Tibial nerve (tissue), 4 donors: ENCODE measurements at regions not wholly inside any gene's neighbourhood (a gene's known extent, or its start where the extent isn't known, plus 50 kb on each side); places are given as distances from the start of the nearest gene placed in this dataset.

Experiments
- DNase-seq, 2 donors: peaks; one replicate each; pipeline ENCODE4 v3.0.0-alpha.2; 2019; ENCODE audit warnings: low spot score in 2 of 2
- H3K27ac ChIP-seq, 4 donors: fragments of 200-600 bp; sonication (generic) in 3 of 4; one replicate each; pipeline ENCODE4 v1.5.1; 2017 to 2019; ENCODE audit warnings: mild to moderate bottlenecking in 1 of 4
- H3K27me3 ChIP-seq, 2 donors: fragments of 200-600 bp; sonication (generic) in 1 of 2; one replicate each; pipeline versions ENCODE4 v1.5.1 to v1.6.0; 2017 to 2019
- H3K36me3 ChIP-seq, 3 donors: fragments of 200-600 bp; sonication (generic); one replicate each; pipeline ENCODE4 v1.5.1; 2018 to 2019
- H3K4me1 ChIP-seq, 4 donors: fragments of 200-600 bp; sonication (generic) in 3 of 4; one replicate each; pipeline ENCODE4 v1.5.1; 2017 to 2019
- H3K4me3 ChIP-seq, 4 donors: fragments of 200-600 bp; sonication (generic) in 3 of 4; one replicate each; pipeline ENCODE4 v1.5.1; 2017 to 2019; ENCODE audit warnings: mild to moderate bottlenecking in 1 of 4, moderate library complexity in 1 of 4
- H3K9me3 ChIP-seq, 4 donors: fragments of 200-600 bp; sonication (generic) in 3 of 4; one replicate each; pipeline ENCODE4 v1.5.1; 2017 to 2019
- CTCF ChIP-seq, 5 experiments: fragments of 200-600 bp in 3 of 5; fragments of 450-650 bp in 2 of 5; sonication (generic) in 3 of 5; IDR thresholded peaks; one replicate each; pipeline ENCODE4 v1.5.1; 2016 to 2019; ENCODE audit warnings: antibody characterized with exemption in 5 of 5, mild to moderate bottlenecking in 3 of 5, moderate library complexity in 2 of 5
- EP300 ChIP-seq, 2 donors: sonication (generic); formaldehyde crosslinking; IDR thresholded peaks; one replicate each; pipeline ENCODE4 v1.6.1; 2017; ENCODE audit warnings: antibody characterized with exemption in 2 of 2, mild to moderate bottlenecking in 1 of 2
- POLR2A ChIP-seq, 2 donors: fragments of 450-650 bp; IDR thresholded peaks; one replicate each; pipeline ENCODE4 v1.6.1; 2017; ENCODE audit warnings: antibody characterized with exemption in 2 of 2, mild to moderate bottlenecking in 2 of 2, moderate library complexity in 2 of 2
- WGBS, 2 donors: methylation state at CpG; one replicate each; pipeline ENCODE4 v1.1.5; 2018; 5-methylcytosine and 5-hydroxymethylcytosine counted together

- TF ChIP-seq POLR2A (IDR thresholded peaks at IDR 0.05) (no peak), EP300 (IDR thresholded peaks at IDR 0.05) (peak in 1 of 2 donors; percentile 73), CTCF (IDR thresholded peaks at IDR 0.05) (no peak)
- peak overlapping the region in 1 of 4 donors; percentile 65 for H3K27ac ChIP-seq
- WGBS, 2 donors = 6 to 12% methylated on average over 3 of the region's 3 CpGs
Observed at GRCh38 chr12:90250766-90251165, 542.1 kb upstream of the ATP2B1 start.

GRCh38 chr12:90250042-90250441 lies 541.4 kb upstream of the ATP2B1 start:
- WGBS, 2 donors = 69 to 76% methylated on average over 6 of the region's 6 CpGs
- Histone ChIP-seq H3K4me1 (peaks cover 0 to 33% (median 6%) of the 10 kb centered on the region in 4 donors), H3K27ac (no peak overlapping the region), H3K27me3 (no peaks in the 10 kb centered on the region), H3K36me3 (no peaks in the 10 kb centered on the region), H3K9me3 (no peaks in the 10 kb centered on the region), H3K4me3 (no peak overlapping the region)
- no peak for DNase-seq
- TF ChIP-seq EP300 (IDR thresholded peaks at IDR 0.05) = no peak
- no peak for TF ChIP-seq POLR2A (IDR thresholded peaks at IDR 0.05)
- TF ChIP-seq CTCF (IDR thresholded peaks at IDR 0.05) = no peak

More at GRCh38 chr12:90250766-90251165, 542.1 kb upstream of the ATP2B1 start:
- Histone ChIP-seq H3K27me3 (no peaks in the 10 kb centered on the region), H3K36me3 (no peaks in the 10 kb centered on the region), H3K4me1 (peaks cover 0 to 31% (median 6%) of the 10 kb centered on the region in 4 donors), H3K4me3 (no peak overlapping the region), H3K9me3 (no peaks in the 10 kb centered on the region)
- DNase-seq = peak in 1 of 2 donors; percentile 64

GRCh38 chr12:90246688-90247087 lies 538.0 kb upstream of the ATP2B1 start:
- no peak for TF ChIP-seq POLR2A (IDR thresholded peaks at IDR 0.05)
- TF ChIP-seq EP300 (IDR thresholded peaks at IDR 0.05) = no peak
- no peak for TF ChIP-seq CTCF (IDR thresholded peaks at IDR 0.05)
- peaks cover 0 to 19% (median 0%) of the 10 kb centered on the region in 4 donors for H3K4me1 ChIP-seq
- no peaks in the 10 kb centered on the region for H3K36me3 ChIP-seq
- H3K4me3 ChIP-seq = no peak overlapping the region
- H3K9me3 ChIP-seq = no peaks in the 10 kb centered on the region
- DNase-seq = no peak
- no peak overlapping the region for H3K27ac ChIP-seq
- no peaks in the 10 kb centered on the region for H3K27me3 ChIP-seq

GRCh38 chr12:90245391-90245790 lies 536.8 kb upstream of the ATP2B1 start:
- Histone ChIP-seq H3K27ac (no peak overlapping the region), H3K27me3 (no peaks in the 10 kb centered on the region), H3K4me1 (peaks cover 0 to 6% (median 0%) of the 10 kb centered on the region in 4 donors), H3K9me3 (no peaks in the 10 kb centered on the region), H3K36me3 (no peaks in the 10 kb centered on the region), H3K4me3 (no peak overlapping the region)
- TF ChIP-seq CTCF (IDR thresholded peaks at IDR 0.05) (no peak), POLR2A (IDR thresholded peaks at IDR 0.05) (no peak), EP300 (IDR thresholded peaks at IDR 0.05) (no peak)
- WGBS, 2 donors = 34 to 38% methylated on average over 2 of the region's 2 CpGs
- no peak for DNase-seq

GRCh38 chr12:90244232-90244631 lies 535.6 kb upstream of the ATP2B1 start:
- no peak for DNase-seq
- Histone ChIP-seq H3K4me1 (peaks cover 0 to 3% (median 0%) of the 10 kb centered on the region in 4 donors), H3K9me3 (no peaks in the 10 kb centered on the region), H3K27ac (no peak overlapping the region), H3K36me3 (no peaks in the 10 kb centered on the region), H3K27me3 (no peaks in the 10 kb centered on the region), H3K4me3 (no peak overlapping the region)
- TF ChIP-seq POLR2A (IDR thresholded peaks at IDR 0.05) = no peak
- TF ChIP-seq EP300 (IDR thresholded peaks at IDR 0.05) = no peak
- TF ChIP-seq CTCF (IDR thresholded peaks at IDR 0.05) = no peak
- 84 to 90% methylated on average over 3 of the region's 3 CpGs for WGBS, 2 donors
